Progenitor cell of endocrine pancreas (in vitro differentiated cells): ENCODE measurements at regions not wholly inside any gene's neighbourhood (a gene's known extent, or its start where the extent isn't known, plus 50 kb on each side); places are given as distances from the start of the nearest gene placed in this dataset.

Source experiments
- DNase-seq: peaks from one replicate; pipeline ENCODE4 v3.0.0; 2021; ENCODE audit warnings: low spot score; ENCODE audit not compliant: unreplicated experiment
- H3K27ac Mint-ChIP-seq: 2 replicates; pipeline ENCODE4 v1.8.0; 2021; ENCODE audit warnings: mild to moderate bottlenecking, moderate library complexity, mixed read lengths
- H3K27me3 Mint-ChIP-seq: 2 replicates; pipeline ENCODE4 v1.8.0; 2021; ENCODE audit warnings: mixed read lengths
- H3K36me3 Mint-ChIP-seq: 2 replicates; pipeline ENCODE4 v1.8.0; 2022; ENCODE audit warnings: mixed read lengths; ENCODE audit not compliant: insufficient read depth
- H3K4me1 Mint-ChIP-seq: 2 replicates; pipeline ENCODE4 v1.8.0; 2021; ENCODE audit warnings: low read depth, mixed read lengths
- H3K4me3 Mint-ChIP-seq: 2 replicates; pipeline ENCODE4 v1.8.0; 2021; ENCODE audit warnings: low read depth, mild to moderate bottlenecking, moderate library complexity, mixed read lengths
- H3K9me3 Mint-ChIP-seq: 2 replicates; pipeline ENCODE4 v1.8.0; 2021; ENCODE audit warnings: low read depth, mixed read lengths
- CTCF ChIP-seq: fragments of 200-600 bp; sonication (generic); IDR thresholded peaks from one replicate; pipeline ENCODE4 v1.5.0; 2021; ENCODE audit warnings: antibody characterized with exemption, mild to moderate bottlenecking; ENCODE audit not compliant: unreplicated experiment

- Mint-ChIP-seq H3K27me3 (no peaks in the 10 kb centered on the region), H3K9me3 (peaks cover 22% of the 10 kb centered on the region), H3K36me3 (peaks cover 6% of the 10 kb centered on the region), H3K4me1 (peaks cover 3% of the 10 kb centered on the region), H3K27ac (peak overlapping the region; percentile 84), H3K4me3 (no peak overlapping the region)
- DNase-seq, result no peak
- TF ChIP-seq CTCF, result no peak
Measured at GRCh38 chr1:67514300-67514699, 84.1 kb upstream of the SERBP1 start.

GRCh38 chr1:67514786-67515185, 84.6 kb upstream of the SERBP1 start:
- Mint-ChIP-seq H3K4me3 (no peak overlapping the region), H3K27me3 (no peaks in the 10 kb centered on the region), H3K27ac (no peak overlapping the region), H3K36me3 (peaks cover 6% of the 10 kb centered on the region), H3K9me3 (peaks cover 22% of the 10 kb centered on the region), H3K4me1 (peaks cover 3% of the 10 kb centered on the region)
- no peak for DNase-seq
- no peak for TF ChIP-seq CTCF

GRCh38 chr1:67515324-67516080, 85.3 kb upstream of the SERBP1 start:
- peaks cover 6% of the 10 kb centered on the region for H3K36me3 Mint-ChIP-seq
- peaks cover 3% of the 10 kb centered on the region for H3K4me1 Mint-ChIP-seq
- no peak overlapping the region for H3K4me3 Mint-ChIP-seq
- no peak for DNase-seq
- TF ChIP-seq CTCF, result no peak
- no peak overlapping the region for H3K27ac Mint-ChIP-seq
- no peaks in the 10 kb centered on the region for H3K27me3 Mint-ChIP-seq
- H3K9me3 Mint-ChIP-seq, result peaks cover 22% of the 10 kb centered on the region

- Mint-ChIP-seq H3K36me3 (peaks cover 6% of the 10 kb centered on the region), H3K4me1 (peaks cover 3% of the 10 kb centered on the region), H3K4me3 (no peak overlapping the region), H3K27me3 (no peaks in the 10 kb centered on the region), H3K9me3 (peaks cover 20% of the 10 kb centered on the region), H3K27ac (no peak overlapping the region)
- DNase-seq, result no peak
- TF ChIP-seq CTCF, result no peak
Measured at GRCh38 chr1:67517046-67517445, 86.8 kb upstream of the SERBP1 start.

- Mint-ChIP-seq H3K27me3 (no peaks in the 10 kb centered on the region), H3K36me3 (no peaks in the 10 kb centered on the region), H3K4me3 (no peak overlapping the region), H3K9me3 (peaks cover 4% of the 10 kb centered on the region), H3K4me1 (peaks cover 10% of the 10 kb centered on the region), H3K27ac (no peak overlapping the region)
- TF ChIP-seq CTCF, result no peak
- no peak for DNase-seq
Measured at GRCh38 chr1:67522001-67522441, 91.8 kb upstream of the SERBP1 start.
